K562 (cell line): ENCODE measurements at regions not wholly inside any gene's neighbourhood (a gene's known extent, or its start where the extent isn't known, plus 50 kb on each side); places are given as distances from the start of the nearest gene placed in this dataset.

Experiments used
- ATAC-seq: fragments of 200-7000 bp; cut with Tn5 transposase; 3 replicates; pipeline ENCODE4 v1.9.1; 2020; ENCODE audit warnings: moderate library complexity
- BruUV-seq: library from RNA; stranded (reverse); fragments of 400-500 nt; replicated peaks from 2 replicates; lab custom pipeline; 2021; lab: Mats Ljungman, UMichigan
- CTCF ChIA-PET: fragments of 300-600 bp; formaldehyde crosslinking; extraction: SDS; loops from one replicate; lab custom pipeline; 2021; ENCODE audit warnings: low intra/inter-chr PET ratio; lab: Yijun Ruan, JAX
- POLR2A ChIA-PET: fragments of 300-600, 350-650 bp; sonication (Branson Sonifier 250); formaldehyde crosslinking; extraction: SDS; loops from one replicate; lab custom pipeline; 2021; ENCODE audit warnings: antibody characterized with exemption, inconsistent platforms; lab: Yijun Ruan, JAX
- DNase-seq, 4 experiments: peaks; one replicate each; pipeline versions ENCODE4 v3.0.0 to v3.0.0-alpha.2; 2011 to 2018; ENCODE audit warnings: low spot score in 3 of 4, mixed read lengths in 3 of 4; ENCODE audit errors: extremely low read depth in 1 of 4
- FAIRE-seq: peaks from 2 replicates; lab custom pipeline; 2011; peaks lifted over from hg19 to GRCh38; lab: Jason Lieb, UNC
- H2AFZ ChIP-seq: 2 replicates; pipeline ENCODE4 v1.6.0; 2011; ENCODE audit warnings: low read depth, low read length, control low read depth, inconsistent platforms
- H3K27ac ChIP-seq: fragments of 200-600 bp; 3 replicates; pipeline ENCODE4 v1.8.0; 2011; ENCODE audit warnings: low read depth, mild to moderate bottlenecking, control low read depth, inconsistent platforms, low read length, moderate library complexity, mixed read lengths; ENCODE audit errors: extremely low read depth
- H3K27me3 ChIP-seq, 2 experiments: fragments of 300-600 bp in 1 of 2; 2 replicates in 1 of 2; 3 replicates in 1 of 2; pipeline versions ENCODE4 v1.6.0 to v1.8.0; 2011; ENCODE audit warnings: inconsistent platforms in 2 of 2, low read length in 2 of 2, mild to moderate bottlenecking in 1 of 2, mixed read lengths in 1 of 2, moderate library complexity in 1 of 2; ENCODE audit not compliant: control insufficient read depth in 2 of 2, insufficient read depth in 2 of 2
- H3K36me3 ChIP-seq: fragments of 300-600 bp; 3 replicates; pipeline ENCODE4 v1.8.0; 2011; ENCODE audit warnings: mild to moderate bottlenecking, low read length, inconsistent platforms; ENCODE audit not compliant: control insufficient read depth, insufficient read depth
- H3K4me1 ChIP-seq, 2 experiments: fragments of 200-600 bp in 1 of 2; replicated peaks in 1 of 2; 2 replicates in 1 of 2; 3 replicates in 1 of 2; pipeline versions ENCODE4 v1.5.1 to v1.8.0; 2011; ENCODE audit warnings: inconsistent platforms in 2 of 2, low read length in 2 of 2, mild to moderate bottlenecking in 1 of 2, mixed read lengths in 1 of 2, moderate library complexity in 1 of 2; ENCODE audit not compliant: control insufficient read depth in 2 of 2, insufficient read depth in 2 of 2
- H3K4me2 ChIP-seq: 2 replicates; pipeline ENCODE4 v1.6.1; 2011; ENCODE audit warnings: low read length, control low read depth, inconsistent platforms, mixed read lengths; ENCODE audit not compliant: insufficient read depth
- H3K4me3 ChIP-seq: fragments of 200-600 bp; sonication (generic), shearing (Covaris generic); 2 replicates; pipeline ENCODE4 v1.5.1; 2016; ENCODE audit warnings: control low read depth, inconsistent platforms
- H3K79me2 ChIP-seq: fragments of 200-600 bp; 3 replicates; pipeline ENCODE4 v1.8.0; 2011; ENCODE audit warnings: low read length, inconsistent platforms; ENCODE audit not compliant: control insufficient read depth, insufficient read depth
- H3K9ac ChIP-seq, 2 experiments: 2 replicates each; pipeline versions ENCODE4 v1.6.0 to v1.6.1; 2011; ENCODE audit warnings: low read depth in 2 of 2, low read length in 2 of 2, control low read depth in 1 of 2, inconsistent platforms in 1 of 2, mild to moderate bottlenecking in 1 of 2, mixed read lengths in 1 of 2; ENCODE audit not compliant: insufficient read depth in 1 of 2
- H3K9me1 ChIP-seq: one replicate; pipeline ENCODE4 v1.6.0; 2011; ENCODE audit warnings: inconsistent platforms, mild to moderate bottlenecking, low read length, moderate library complexity; ENCODE audit not compliant: control insufficient read depth, insufficient read depth
- H3K9me3 ChIP-seq: replicated peaks from 2 replicates; pipeline ENCODE4 v1.5.1; 2011; ENCODE audit warnings: low read depth, low read length, inconsistent platforms; ENCODE audit not compliant: control insufficient read depth, insufficient read depth
- H4K20me1 ChIP-seq: replicated peaks from 2 replicates; pipeline ENCODE4 v1.6.1; 2011; ENCODE audit warnings: low read length, inconsistent platforms, mixed read lengths; ENCODE audit not compliant: control insufficient read depth, insufficient read depth
- ARNT ChIP-seq, 2 experiments: fragments of 450-650 bp; IDR thresholded peaks; 2 replicates each; pipeline ENCODE4 v1.6.1; 2016; ENCODE audit warnings: mild to moderate bottlenecking in 1 of 2
- ELF4 ChIP-seq: fragments of 450-650 bp; formaldehyde crosslinking; IDR thresholded peaks from 2 replicates; pipeline ENCODE4 v1.4.0; 2022; ENCODE audit warnings: missing genetic modification characterization
- FOXA1 ChIP-seq: fragments of 450-650 bp; IDR thresholded peaks from 2 replicates; pipeline ENCODE4 v1.6.1; 2016; ENCODE audit warnings: mild to moderate bottlenecking, borderline replicate concordance
- FUS ChIP-seq: fragments of 200-400 bp; formaldehyde crosslinking; optimal IDR thresholded peaks from 2 replicates; pipeline ENCODE3; 2017; ENCODE audit warnings: low read depth, low read length
- L3MBTL2 ChIP-seq: fragments of 450-650 bp; IDR thresholded peaks from 2 replicates; pipeline ENCODE4 v1.6.1; 2016; ENCODE audit warnings: mild to moderate bottlenecking, moderate library complexity
- SIN3B ChIP-seq: fragments of 450-650 bp; IDR thresholded peaks from 2 replicates; pipeline ENCODE4 v1.6.1; 2017; ENCODE audit warnings: low read depth, mild to moderate bottlenecking, moderate library complexity
- ZNF175 ChIP-seq: fragments of 200-800 bp; sonication (Bioruptor generic); IDR thresholded peaks from 2 replicates; pipeline ENCODE4 v1.6.1; 2016; ENCODE audit warnings: low read depth, mild to moderate bottlenecking, missing genetic modification characterization, missing compliant biosample characterization
- ZNF311 ChIP-seq: fragments of 250-450 bp; sonication (Bioruptor Pico); IDR thresholded peaks from 2 replicates; pipeline ENCODE4 v1.4.0; 2020; ENCODE audit warnings: mild to moderate bottlenecking, moderate library complexity
- in situ Hi-C: fragments of 300-500 bp; cut with MboI; formaldehyde crosslinking; loops from 4 replicates; pipeline ENCODE4 v1.15.0; 2018; ENCODE audit warnings: inconsistent platforms, mixed read lengths
- intact Hi-C: fragments of 100-400 bp; cut with micrococcal nuclease; formaldehyde crosslinking; loops from 2 replicates; pipeline ENCODE4 v1.14.2; 2022
- TF ChIP-seq, protein P1 (sequence below): fragments of 250-450 bp; sonication (Bioruptor Pico); IDR thresholded peaks from 2 replicates; pipeline ENCODE4 v1.5.0; 2020; ENCODE audit warnings: mild to moderate bottlenecking, borderline replicate concordance
- TF ChIP-seq, protein P2 (sequence below): fragments of 250-450 bp; sonication (Bioruptor Pico); IDR thresholded peaks from 2 replicates; pipeline ENCODE4 v1.5.0; 2022; ENCODE audit warnings: mild to moderate bottlenecking
- TF ChIP-seq, protein P3 (sequence below): fragments of 250-450 bp; sonication (Bioruptor Pico); IDR thresholded peaks from 2 replicates; pipeline ENCODE4 v1.6.1; 2021; ENCODE audit warnings: mild to moderate bottlenecking

DNA sequence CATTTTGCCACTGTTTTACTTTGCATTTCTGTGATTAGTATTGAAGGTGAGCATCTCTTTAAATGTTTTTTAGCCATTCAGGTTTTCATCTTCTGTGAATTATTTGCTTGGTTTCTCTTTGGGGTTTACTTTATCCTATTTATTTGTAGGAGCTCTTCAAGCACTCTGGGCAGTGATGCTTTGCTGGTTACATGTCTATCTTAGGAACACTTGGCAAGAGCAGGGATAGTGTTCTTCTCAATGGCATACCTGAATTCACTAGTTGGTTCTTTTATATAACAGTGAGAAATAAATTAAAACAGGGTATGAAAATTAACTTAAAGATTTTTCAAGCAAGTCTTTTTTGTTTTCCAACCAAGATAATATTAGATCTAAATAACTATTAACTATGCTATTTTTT is 119.7 kb upstream of the BACH2 start:
- no peak for ATAC-seq
- FAIRE-seq: no peak
- TF ChIP-seq ELF4 (CRISPR knock-in tag) (no peak), L3MBTL2 (no peak), FUS (no peak), ARNT (IDR thresholded peaks at IDR 0.05) (no peak), FOXA1 (no peak), ZNF175 (CRISPR knock-in tag) (no peak), SIN3B (no peak), ZNF311 (no peak)
- TF ChIP-seq, protein P1, sequence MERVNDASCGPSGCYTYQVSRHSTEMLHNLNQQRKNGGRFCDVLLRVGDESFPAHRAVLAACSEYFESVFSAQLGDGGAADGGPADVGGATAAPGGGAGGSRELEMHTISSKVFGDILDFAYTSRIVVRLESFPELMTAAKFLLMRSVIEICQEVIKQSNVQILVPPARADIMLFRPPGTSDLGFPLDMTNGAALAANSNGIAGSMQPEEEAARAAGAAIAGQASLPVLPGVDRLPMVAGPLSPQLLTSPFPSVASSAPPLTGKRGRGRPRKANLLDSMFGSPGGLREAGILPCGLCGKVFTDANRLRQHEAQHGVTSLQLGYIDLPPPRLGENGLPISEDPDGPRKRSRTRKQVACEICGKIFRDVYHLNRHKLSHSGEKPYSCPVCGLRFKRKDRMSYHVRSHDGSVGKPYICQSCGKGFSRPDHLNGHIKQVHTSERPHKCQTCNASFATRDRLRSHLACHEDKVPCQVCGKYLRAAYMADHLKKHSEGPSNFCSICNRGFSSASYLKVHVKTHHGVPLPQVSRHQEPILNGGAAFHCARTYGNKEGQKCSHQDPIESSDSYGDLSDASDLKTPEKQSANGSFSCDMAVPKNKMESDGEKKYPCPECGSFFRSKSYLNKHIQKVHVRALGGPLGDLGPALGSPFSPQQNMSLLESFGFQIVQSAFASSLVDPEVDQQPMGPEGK: no peak
- TF ChIP-seq, protein P2, sequence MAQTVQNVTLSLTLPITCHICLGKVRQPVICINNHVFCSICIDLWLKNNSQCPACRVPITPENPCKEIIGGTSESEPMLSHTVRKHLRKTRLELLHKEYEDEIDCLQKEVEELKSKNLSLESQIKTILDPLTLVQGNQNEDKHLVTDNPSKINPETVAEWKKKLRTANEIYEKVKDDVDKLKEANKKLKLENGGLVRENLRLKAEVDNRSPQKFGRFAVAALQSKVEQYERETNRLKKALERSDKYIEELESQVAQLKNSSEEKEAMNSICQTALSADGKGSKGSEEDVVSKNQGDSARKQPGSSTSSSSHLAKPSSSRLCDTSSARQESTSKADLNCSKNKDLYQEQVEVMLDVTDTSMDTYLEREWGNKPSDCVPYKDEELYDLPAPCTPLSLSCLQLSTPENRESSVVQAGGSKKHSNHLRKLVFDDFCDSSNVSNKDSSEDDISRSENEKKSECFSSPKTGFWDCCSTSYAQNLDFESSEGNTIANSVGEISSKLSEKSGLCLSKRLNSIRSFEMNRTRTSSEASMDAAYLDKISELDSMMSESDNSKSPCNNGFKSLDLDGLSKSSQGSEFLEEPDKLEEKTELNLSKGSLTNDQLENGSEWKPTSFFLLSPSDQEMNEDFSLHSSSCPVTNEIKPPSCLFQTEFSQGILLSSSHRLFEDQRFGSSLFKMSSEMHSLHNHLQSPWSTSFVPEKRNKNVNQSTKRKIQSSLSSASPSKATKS (CRISPR knock-in tag): no peak
- TF ChIP-seq, protein P3, sequence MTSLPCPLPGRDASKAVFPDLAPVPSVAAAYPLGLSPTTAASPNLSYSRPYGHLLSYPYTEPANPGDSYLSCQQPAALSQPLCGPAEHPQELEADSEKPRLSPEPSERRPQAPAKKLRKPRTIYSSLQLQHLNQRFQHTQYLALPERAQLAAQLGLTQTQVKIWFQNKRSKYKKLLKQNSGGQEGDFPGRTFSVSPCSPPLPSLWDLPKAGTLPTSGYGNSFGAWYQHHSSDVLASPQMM (CRISPR knock-in tag): no peak
- no peak overlapping the region for H3K4me2 ChIP-seq
- CTCF ChIA-PET: no interaction called here
- no peaks in the 10 kb centered on the region for H3K9me3 ChIP-seq
- H2AFZ ChIP-seq: no peak overlapping the region
- peaks cover 0 to 9% of the 10 kb centered on the region in 2 experiments; a peak in 3 of 5 replicates for H3K4me1 ChIP-seq
- BruUV-seq: no TSS peak
- no peak overlapping the region for H3K9ac ChIP-seq
- no peaks in the 10 kb centered on the region for H4K20me1 ChIP-seq
- H3K27ac ChIP-seq: no peak overlapping the region
- H3K36me3 ChIP-seq: no peaks in the 10 kb centered on the region
- POLR2A ChIA-PET: interaction anchor here (0.5 to 1.1 kb wide), 2 partner anchors 17 to 41 kb away, joined by 3 read pairs; no protein-coding TSS in a partner anchor
- DNase-seq: no peak
- in situ Hi-C loops (no loop called here), intact Hi-C loops (no loop called here)
- H3K79me2 ChIP-seq: no peaks in the 10 kb centered on the region
- H3K27me3 ChIP-seq: no peaks in the 10 kb centered on the region
- H3K9me1 ChIP-seq: no peaks in the 10 kb centered on the region
- no peak overlapping the region for H3K4me3 ChIP-seq
